HEK293T (cell line): ENCODE measurements at regions not wholly inside any gene's neighbourhood (a gene's known extent, or its start where the extent isn't known, plus 50 kb on each side); places are given as distances from the start of the nearest gene placed in this dataset.

Experiments
- CTCF ChIA-PET: fragments of 350-600 bp; formaldehyde crosslinking; extraction: SDS; loops from one replicate; lab custom pipeline; 2021; ENCODE audit warnings: antibody characterized with exemption, inconsistent platforms; lab: Yijun Ruan, JAX
- POLR2A ChIA-PET: fragments of 350-600 bp; formaldehyde crosslinking; extraction: SDS; loops from one replicate; lab custom pipeline; 2020; ENCODE audit warnings: antibody characterized with exemption, inconsistent platforms; lab: Yijun Ruan, JAX
- DNase-seq: peaks from one replicate; pipeline ENCODE4 v3.0.0; 2012; ENCODE audit warnings: mixed read lengths; ENCODE audit errors: extremely low spot score
- ARNT ChIP-seq: fragments of 450-650 bp; IDR thresholded peaks from 2 replicates; pipeline ENCODE4 v1.6.1; 2017; ENCODE audit warnings: mild to moderate bottlenecking
- BHLHE40 ChIP-seq: fragments of 450-650 bp; IDR thresholded peaks from 2 replicates; pipeline ENCODE4 v1.6.1; 2016; ENCODE audit warnings: mild to moderate bottlenecking, moderate library complexity, borderline replicate concordance
- CTBP1 ChIP-seq: fragments of 450-650 bp; IDR thresholded peaks from 2 replicates; pipeline ENCODE4 v1.6.1; 2016; ENCODE audit warnings: borderline replicate concordance
- ELF4 ChIP-seq: fragments of 450-650 bp; IDR thresholded peaks from 2 replicates; pipeline ENCODE4 v1.6.1; 2017; ENCODE audit warnings: antibody characterized with exemption
- FOXA1 ChIP-seq: fragments of 450-650 bp; IDR thresholded peaks from 2 replicates; pipeline ENCODE4 v1.6.1; 2016; ENCODE audit warnings: mild to moderate bottlenecking
- FOXK2 ChIP-seq: fragments of 450-650 bp; IDR thresholded peaks from 2 replicates; pipeline ENCODE4 v1.6.1; 2016; ENCODE audit warnings: mild to moderate bottlenecking
- FOXM1 ChIP-seq: fragments of 450-650 bp; IDR thresholded peaks from 2 replicates; pipeline ENCODE4 v1.6.1; 2017; ENCODE audit warnings: mild to moderate bottlenecking, borderline replicate concordance
- HDGF ChIP-seq: fragments of 450-650 bp; IDR thresholded peaks from 2 replicates; pipeline ENCODE4 v1.6.1; 2017; ENCODE audit warnings: antibody characterized with exemption, borderline replicate concordance
- L3MBTL2 ChIP-seq: fragments of 450-650 bp; conservative IDR thresholded peaks from 2 replicates; pipeline ENCODE4 v1.6.1; 2016; ENCODE audit warnings: mild to moderate bottlenecking
- LEF1 ChIP-seq: fragments of 450-650 bp; IDR thresholded peaks from 2 replicates; pipeline ENCODE4 v1.6.1; 2017; ENCODE audit warnings: mild to moderate bottlenecking, borderline replicate concordance
- NFRKB ChIP-seq: fragments of 450-650 bp; IDR thresholded peaks from 2 replicates; pipeline ENCODE4 v1.6.1; 2016; ENCODE audit warnings: mild to moderate bottlenecking, moderate library complexity
- SP1 ChIP-seq: fragments of 450-650 bp; IDR thresholded peaks from 2 replicates; pipeline ENCODE4 v1.6.1; 2017
- SUZ12 ChIP-seq: fragments of 450-650 bp; IDR thresholded peaks from 2 replicates; pipeline ENCODE4 v1.6.1; 2016; ENCODE audit warnings: mild to moderate bottlenecking
- TARDBP ChIP-seq: fragments of 450-650 bp; IDR thresholded peaks from 2 replicates; pipeline ENCODE4 v1.6.1; 2016
- ZNF384 ChIP-seq: fragments of 450-650 bp; IDR thresholded peaks from 2 replicates; pipeline ENCODE4 v1.6.1; 2016
- TF ChIP-seq, protein P1 (sequence below): fragments of 450-650 bp; IDR thresholded peaks from 2 replicates; pipeline ENCODE4 v1.6.1; 2016

DNA sequence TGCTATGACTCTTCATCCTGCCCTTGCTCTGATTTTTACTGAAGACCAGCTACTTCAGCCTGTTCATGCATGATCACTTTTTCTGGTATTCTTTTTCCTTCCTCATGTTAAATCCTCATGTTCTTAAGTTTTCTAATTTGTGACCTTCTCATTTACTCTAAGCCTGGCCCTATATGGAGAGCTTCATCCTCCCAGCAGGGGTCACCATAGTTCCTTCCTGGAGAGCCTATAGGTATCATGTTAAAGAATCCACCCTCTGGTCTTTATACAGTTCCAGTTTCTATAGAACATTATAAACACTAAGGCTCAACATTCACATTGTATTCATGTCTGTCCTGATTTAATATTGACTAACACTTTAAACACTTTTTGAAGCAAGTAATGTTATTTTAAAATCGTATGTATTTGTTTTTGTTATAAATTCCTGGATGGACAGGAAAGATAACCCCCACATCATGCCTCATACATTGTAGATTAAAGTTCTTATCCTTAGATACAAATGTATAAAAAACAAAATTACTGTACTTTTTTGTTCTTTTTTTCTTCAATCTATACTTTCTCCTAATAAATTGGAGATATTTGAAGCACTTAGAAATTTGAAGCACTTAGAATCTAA, 53.8 kb upstream of the OTUD4 start:
- TF ChIP-seq ARNT = no peak
- TF ChIP-seq CTBP1 = no peak
- TF ChIP-seq ELF4 = no peak
- TF ChIP-seq HDGF = no peak
- TF ChIP-seq SP1 = no peak
- TF ChIP-seq FOXK2 = no peak
- no peak for TF ChIP-seq L3MBTL2
- TF ChIP-seq ZNF384 = no peak
- no peak for TF ChIP-seq NFRKB
- TF ChIP-seq TARDBP = no peak
- TF ChIP-seq, protein P1, sequence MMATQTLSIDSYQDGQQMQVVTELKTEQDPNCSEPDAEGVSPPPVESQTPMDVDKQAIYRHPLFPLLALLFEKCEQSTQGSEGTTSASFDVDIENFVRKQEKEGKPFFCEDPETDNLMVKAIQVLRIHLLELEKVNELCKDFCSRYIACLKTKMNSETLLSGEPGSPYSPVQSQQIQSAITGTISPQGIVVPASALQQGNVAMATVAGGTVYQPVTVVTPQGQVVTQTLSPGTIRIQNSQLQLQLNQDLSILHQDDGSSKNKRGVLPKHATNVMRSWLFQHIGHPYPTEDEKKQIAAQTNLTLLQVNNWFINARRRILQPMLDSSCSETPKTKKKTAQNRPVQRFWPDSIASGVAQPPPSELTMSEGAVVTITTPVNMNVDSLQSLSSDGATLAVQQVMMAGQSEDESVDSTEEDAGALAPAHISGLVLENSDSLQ = no peak
- TF ChIP-seq BHLHE40 = no peak
- no peak for TF ChIP-seq FOXA1
- TF ChIP-seq SUZ12 = no peak
- no peak for TF ChIP-seq LEF1
- no peak for TF ChIP-seq FOXM1
- ChIA-PET CTCF (interaction anchor here (0.8 to 1.6 kb wide), 13 partner anchors 10 to 383 kb away, joined by 3 to 11 read pairs (median 4); no protein-coding TSS in a partner anchor), POLR2A (interaction anchor here (0.7 to 1.0 kb wide), 3 partner anchors 247 to 385 kb away, joined by 3 read pairs; partner anchors contain the start of genes MMAA and SMAD1)
- DNase-seq = peak; percentile 50

DNA sequence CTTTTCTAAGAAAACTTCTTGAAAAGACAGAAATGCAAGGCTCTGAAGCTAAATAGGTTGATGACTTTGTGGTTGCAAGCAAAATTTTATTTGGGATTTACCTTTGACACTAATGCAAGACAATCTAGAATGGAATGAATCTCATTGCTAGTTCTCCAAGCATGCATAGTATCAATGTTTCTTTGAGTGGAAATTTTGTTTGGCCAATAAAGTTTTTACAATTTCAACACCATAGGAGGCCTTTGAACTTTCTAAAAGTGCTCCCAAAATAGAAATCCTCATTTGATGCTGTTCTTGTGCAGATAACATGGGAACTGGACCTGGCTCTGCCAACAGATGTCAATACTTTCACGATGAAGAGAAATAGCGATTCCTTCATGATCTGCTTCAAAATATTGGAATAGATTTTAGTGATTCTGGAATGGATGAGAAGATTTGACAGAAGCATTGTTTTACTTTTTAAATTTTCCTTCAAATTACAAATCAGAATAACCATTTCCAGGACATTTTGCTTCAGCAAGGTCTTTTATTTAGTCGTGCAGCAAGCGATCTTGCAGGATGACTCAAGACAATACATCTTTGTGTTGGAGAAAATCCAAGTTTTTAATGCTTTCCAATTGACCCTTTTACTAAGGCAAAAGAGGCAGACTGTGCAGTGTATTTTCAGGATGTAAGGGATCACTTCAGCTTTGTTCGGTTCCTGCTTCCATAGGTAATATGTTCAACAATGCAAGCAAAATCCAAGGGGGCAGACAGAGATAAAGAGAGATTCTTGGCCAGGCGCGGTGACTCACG, 51.7 kb upstream of the OTUD4 start:
- no peak for DNase-seq
- TF ChIP-seq SP1 (no peak), NFRKB (no peak), TARDBP (no peak), L3MBTL2 (no peak), ZNF384 (no peak), ELF4 (no peak), CTBP1 (no peak), LEF1 (no peak), HDGF (no peak), FOXA1 (no peak), FOXK2 (no peak), ARNT (no peak), FOXM1 (no peak), BHLHE40 (no peak), SUZ12 (no peak)
- TF ChIP-seq, protein P1 = no peak
- ChIA-PET POLR2A (no interaction called here), CTCF (interaction anchor here (0.6 kb wide), 1 partner anchor 378 kb away, joined by 3 read pairs; no protein-coding TSS in a partner anchor)

DNA sequence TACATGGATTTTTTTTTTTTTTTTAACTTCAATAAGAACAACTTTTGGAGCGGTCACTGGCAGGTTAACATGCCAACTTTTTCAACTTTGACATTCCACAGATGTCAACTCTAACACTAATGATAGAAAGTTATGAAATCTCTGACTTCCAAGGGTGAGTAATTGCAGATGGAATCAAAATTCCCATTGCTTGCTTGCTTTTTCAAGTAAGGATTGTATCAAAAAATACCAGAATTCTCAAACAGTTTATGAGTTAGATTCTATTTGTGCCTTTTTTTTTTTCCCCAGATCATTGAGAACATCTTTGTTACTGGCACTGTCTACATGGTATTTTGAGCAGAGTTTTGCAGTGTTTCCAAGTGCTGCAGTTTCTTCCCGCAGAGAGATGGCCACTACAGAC, 50.3 kb upstream of the OTUD4 start:
- CTCF ChIA-PET = no interaction called here
- POLR2A ChIA-PET = no interaction called here
- DNase-seq = no peak
- TF ChIP-seq, protein P1 = no peak
- TF ChIP-seq L3MBTL2 (no peak), NFRKB (no peak), HDGF (no peak), BHLHE40 (no peak), TARDBP (no peak), FOXA1 (no peak)
